GM21619 (cell line): ENCODE measurements at regions not wholly inside any gene's neighbourhood (a gene's known extent, or its start where the extent isn't known, plus 50 kb on each side); places are given as distances from the start of the nearest gene placed in this dataset.

Experiments
- ATAC-seq: cut with Tn5 transposase; IDR thresholded peaks from one replicate; pipeline ENCODE4 v1.9.1; 2021; ENCODE audit not compliant: unreplicated experiment

DNA sequence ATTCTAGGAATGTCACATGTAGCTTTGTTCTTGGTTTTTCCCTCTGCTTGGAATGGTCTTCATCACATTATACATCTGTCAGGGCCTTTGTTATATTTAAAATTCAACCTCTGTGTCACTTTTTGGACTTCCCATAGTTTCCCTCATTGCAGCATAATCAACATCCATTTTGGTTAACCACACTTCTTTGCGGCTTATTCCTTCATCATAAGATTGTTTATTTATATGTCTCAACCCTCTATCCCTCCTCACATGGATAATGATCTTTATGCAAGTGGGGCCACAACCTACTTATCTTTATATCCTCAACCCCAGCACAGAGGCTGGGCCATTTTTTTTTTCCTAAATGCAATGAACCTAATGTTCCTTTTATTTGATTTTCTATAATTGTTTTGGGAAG, 260.0 kb upstream of the THBS1 start:
- no peak for ATAC-seq

DNA sequence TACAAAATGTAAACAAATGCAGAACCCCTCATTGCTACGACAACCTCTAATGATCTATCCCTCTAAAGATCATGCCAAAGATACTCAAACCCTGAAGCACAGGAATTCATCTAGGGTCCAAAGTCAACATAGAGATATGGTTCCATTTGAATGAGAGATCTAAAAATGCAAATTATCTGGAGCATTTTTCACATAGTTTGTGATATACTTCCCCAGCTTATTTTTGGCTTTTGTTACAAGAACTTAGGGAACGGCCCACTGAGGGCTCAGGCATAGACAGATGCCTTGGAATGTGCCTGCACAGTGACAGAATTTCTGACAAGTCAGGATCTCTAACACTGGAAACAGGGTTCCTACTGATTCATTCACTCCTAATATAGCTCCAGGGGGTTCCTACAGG, 258.9 kb upstream of the THBS1 start:
- ATAC-seq, result no peak

DNA sequence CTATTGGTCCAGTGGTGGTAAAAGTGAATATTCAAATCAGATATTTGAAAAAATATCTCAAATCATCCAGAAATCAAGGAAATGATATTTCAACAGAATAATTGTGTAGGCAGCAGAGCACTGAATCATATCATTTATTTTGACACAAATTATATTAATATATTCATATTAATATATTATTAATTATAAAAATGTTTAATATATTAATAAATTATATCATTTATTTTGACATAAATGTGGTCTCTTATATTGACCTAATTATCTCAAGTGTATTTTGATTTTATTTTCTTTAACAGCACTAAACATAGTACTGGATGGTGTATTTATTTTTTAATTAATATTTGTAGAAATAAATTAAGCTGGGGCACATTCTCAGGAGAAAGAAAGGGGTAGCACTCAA, 257.7 kb upstream of the THBS1 start:
- no peak for ATAC-seq

DNA sequence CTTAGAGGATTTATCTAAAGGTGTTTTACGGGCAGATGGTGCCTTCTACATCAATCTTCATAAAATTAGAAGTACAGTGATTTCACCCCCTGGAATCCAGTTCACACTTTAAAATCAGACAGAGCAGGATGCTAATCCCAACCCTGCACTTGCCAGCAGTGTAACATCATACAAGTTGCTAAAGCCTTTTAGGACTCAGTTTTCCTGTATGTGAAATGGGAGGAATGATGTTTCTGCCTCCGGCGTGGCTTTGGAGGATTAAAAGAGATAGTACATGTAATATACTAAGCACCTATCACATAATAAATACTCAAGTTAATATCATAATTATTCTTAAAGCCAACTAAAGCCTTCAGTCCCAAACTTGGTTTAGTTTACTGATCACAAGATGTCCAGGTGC, 257.2 kb upstream of the THBS1 start:
- ATAC-seq, result no peak

DNA sequence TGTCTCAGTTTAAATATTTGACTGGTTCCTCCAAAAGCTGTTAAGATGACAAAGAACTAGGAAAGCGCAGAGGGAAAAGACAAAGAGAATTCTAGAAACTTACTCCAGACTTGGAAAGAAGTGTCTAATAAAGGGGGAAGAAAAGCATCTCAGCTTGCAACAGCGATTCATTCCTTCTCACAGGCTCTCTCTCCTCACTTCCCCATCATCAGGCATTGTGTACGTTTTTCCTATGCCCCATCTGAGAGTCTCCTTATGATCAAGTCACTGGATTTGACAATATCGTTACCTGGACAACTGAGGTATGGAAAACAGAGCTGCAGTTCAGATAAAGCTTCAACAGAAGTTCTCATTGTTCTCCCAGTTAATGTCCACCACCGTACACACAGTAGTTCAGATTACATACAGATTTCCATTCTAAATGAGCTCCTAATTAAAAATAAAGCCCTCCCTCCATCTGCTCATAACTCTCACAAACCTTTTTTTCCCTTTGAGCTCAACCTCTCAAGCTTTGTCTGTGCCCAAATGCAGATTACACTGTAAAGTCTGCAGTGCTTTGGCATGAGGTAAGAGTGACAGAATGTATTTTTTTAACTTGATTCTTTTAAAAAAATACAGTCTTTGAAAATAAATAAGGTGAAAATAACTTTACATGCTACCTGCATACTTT, 254.4 kb upstream of the THBS1 start:
- ATAC-seq, result no peak

DNA sequence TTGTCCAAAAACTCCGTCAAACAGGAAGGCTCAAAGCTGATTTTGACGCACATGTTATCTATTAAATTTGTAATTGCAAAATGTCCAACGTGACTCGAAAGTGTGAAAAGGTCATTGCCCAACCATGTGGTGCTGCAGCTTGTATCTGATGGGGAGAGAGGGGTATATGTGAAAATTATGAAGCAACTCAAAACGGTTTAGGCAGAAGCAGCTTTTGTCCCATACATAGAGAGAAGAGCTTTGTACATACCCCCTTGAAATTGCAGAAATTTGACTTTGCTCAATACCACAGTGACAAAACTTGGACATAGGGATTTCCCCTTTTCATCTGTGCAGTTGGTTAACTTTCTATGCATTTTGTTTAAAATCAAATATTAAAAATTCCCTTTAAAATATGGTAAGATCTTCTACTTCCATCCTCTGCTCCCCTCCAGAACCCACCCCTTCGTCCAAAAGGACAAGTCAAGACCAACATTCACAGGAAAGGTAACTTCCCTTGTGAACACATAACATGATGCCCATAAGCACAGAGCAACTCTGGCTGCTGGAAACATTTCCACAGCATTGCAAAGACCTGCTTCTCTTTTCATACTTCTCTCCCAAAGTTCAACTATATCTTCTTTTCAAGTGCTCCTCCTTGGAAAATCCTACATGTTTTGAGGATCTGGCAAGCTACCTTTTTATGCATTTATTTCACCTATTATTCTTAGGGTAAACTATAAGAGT, 253.7 kb upstream of the THBS1 start:
- no peak for ATAC-seq

DNA sequence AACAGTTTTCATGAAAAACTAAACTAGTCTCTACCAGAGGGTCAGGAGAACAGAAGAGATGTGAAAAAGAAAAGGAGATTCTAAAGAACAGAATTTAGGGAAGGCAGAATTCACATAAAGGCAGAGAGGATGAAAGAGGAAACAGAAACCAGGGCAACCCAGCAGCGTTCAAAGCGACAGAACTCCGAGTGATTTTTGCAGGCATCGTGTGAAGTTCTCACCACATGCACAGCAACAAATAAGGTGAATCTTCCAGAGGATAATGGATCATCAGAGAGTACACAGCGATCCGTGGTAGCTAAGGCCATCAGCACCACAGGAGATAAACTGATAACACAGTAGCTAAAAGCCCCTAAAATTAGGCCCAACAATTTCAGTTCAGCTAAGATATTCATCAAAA, 250.8 kb upstream of the THBS1 start:
- no peak for ATAC-seq

DNA sequence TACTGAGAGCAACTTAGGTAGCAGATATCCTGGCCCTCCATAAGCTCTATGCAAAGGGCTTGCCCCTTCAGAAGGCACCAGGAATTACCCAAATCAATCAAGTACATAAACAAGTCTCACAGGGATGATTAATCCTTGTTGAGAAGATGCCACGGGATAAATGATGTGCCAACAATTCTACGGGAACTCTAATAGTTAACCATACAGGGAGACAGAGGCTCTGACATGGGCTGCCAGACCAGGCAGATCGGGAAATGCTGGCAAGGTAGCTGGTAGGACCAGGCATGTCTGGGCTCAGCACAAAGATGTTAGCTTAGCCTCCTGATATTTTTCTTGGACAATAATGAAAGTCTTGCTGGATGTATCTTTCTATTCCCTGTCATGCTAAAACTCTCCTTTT, 249.3 kb upstream of the THBS1 start:
- no peak for ATAC-seq

DNA sequence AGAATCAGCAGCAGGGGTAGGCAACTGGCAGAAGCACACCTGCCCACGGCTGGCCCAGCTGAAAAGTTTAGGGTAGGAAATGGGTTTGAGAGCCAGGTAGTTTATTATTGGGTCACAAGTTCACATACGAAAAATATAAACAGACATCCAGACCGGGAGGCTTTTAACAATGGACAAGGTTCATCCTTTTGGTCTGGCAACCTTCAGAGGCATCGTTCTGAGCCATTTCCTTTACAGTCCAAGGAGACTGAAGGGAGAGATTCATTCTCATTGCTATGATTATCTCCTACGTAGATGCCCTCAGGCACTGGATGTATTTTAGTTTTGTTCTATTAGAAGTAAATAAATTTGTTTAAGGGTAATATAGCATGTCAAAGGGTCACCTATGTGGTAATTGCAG, 248.0 kb upstream of the THBS1 start:
- no peak for ATAC-seq

DNA sequence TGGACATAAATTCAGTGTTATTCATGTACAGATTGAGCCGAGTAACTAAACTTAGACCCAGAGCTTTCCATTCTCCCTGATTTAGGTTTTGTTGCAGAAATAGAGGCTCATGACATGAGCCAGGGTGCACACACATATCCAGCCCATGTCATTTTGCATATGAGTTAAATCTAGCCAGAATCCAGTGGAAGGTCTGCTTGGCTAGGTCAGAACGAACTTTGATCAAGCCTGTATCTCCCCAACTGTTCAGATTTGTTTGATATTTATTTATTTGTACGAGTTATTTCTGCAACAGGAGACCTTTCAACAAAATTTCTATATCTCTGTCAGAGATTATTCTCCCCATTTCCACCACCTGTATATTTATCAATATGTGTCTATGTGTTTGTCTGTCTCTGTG, 247.5 kb upstream of the THBS1 start:
- ATAC-seq, result no peak

DNA sequence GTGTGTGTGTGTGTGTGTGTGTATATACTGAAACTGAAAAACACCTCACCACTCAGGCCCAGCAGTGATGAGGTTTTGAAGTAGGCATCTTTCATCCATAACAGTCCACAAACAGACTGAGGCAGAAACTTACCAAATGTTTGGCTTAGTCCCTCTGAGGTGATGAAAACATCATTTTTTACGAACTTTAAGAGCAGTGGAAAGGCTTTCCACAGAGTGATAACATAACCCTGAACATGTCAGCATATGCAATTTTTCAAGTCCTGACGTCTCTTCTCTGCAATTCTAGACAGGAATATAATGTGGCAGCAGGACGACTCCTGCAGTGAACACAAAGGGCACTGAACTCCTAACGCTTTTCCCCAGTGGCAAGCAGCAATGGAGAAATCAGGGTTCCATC, 247.0 kb upstream of the THBS1 start:
- ATAC-seq, result no peak

DNA sequence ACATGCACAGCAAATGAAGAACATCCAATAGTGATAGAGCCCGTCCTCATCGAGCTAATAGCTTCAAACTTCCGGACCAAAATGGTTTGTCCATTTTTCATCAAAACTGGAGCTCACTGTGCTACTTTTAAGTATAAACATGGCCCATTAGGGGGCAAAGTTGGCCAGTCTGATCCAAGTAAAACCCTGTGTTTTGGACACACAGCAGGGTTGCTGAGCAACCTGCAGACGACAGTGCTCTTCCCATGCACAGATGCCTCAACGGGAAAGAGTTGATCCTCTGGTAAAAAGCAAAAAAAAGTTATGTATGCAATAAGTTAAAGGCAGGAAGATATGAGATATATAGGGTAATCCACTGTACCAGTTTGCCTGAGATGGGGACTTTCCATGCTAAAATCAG, 244.0 kb upstream of the THBS1 start:
- ATAC-seq, result no peak

DNA sequence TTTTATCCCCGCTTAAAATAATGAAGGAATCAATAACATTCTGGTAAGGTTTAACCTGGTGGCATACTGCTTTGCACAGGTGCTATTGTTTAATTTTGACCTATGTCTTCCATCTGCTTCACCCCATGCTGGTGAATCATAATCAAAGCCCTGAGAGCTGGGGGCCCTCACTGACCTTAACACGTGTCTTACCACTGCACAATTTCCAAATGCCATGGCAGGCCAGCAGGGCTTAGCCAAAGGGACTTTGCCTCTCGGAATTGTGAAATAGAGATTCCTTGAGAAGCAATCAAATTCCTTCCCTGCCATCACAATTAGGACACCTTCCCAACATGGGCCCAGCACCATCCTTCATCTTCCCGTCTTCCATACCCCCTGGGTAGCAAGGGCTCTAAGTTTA, 242.6 kb upstream of the THBS1 start:
- no peak for ATAC-seq

DNA sequence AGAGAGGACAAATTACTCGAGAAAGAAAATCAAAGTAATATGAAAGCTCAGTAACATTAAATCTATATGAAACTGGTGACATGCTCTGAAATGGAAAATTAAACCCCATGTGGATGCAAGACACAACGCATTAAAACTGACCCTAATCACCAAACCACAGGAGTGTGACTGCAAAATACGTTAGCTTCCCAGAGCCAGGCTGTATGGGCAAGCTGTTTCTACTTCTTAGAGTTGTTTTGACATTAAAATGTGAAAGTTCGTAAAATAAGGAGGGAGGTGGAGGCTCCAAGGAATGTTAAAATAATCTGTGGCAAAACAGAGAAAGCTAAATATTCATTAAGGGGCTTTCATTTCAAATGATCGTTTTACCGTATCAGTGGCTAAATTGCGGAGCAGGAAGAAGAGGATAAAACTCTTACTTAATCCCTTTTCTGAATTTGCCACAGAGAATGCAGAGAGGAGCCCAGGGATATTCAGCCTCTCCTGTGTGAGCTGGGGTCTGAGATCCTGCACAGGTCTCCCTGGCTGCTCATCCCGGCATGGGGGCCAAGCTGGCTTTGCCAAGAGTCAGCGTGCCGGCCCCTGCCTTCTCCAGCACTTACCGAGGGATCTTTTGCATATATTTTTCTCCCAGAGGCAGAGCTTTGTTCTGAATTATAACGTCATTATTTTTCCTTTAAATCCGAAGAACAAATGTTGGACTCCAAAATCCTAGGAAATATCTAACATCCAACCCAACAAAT, 239.8 kb upstream of the THBS1 start:
- no peak for ATAC-seq

DNA sequence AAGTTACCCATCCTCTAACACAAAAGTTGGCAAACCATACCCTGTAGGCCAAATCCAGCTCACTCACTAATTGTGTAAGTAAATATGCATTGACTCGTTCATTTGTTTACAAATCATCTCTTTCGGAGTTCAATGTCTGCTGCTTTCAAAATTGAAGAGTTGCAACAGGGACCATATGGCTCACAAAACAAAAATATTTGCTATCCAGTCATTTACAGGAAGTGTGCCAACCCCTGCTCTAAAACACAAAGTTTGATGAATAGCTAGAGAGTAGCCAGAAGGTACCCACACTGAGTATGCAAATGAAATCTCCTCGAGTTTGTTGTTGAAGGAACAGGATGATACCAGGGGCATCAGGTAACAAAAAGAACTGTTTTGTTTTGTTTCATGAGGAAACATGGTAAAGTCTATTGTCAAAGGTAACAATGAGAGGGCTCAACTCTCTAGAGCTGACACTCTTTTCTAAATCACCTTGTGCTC, 236.2 kb upstream of the THBS1 start:
- no peak for ATAC-seq

DNA sequence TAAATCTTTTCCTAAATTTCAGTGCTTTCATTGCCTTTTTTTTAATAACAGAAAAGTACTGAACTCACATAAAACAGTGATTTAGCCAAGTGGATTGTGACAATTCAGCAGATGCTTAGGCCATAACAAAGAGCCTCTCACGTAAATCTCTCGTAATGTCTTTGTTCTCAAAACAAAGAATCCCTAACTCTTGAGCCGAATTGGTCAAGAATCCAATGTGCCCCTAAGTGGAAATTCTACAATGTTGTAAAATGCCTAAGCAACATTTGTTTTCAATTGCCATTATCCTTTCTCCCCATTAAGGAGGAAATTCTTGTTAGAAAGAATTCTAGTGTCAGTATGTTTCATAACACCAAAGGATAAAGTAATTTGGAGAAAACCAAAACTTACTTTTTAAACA, 235.7 kb upstream of the THBS1 start:
- no peak for ATAC-seq

DNA sequence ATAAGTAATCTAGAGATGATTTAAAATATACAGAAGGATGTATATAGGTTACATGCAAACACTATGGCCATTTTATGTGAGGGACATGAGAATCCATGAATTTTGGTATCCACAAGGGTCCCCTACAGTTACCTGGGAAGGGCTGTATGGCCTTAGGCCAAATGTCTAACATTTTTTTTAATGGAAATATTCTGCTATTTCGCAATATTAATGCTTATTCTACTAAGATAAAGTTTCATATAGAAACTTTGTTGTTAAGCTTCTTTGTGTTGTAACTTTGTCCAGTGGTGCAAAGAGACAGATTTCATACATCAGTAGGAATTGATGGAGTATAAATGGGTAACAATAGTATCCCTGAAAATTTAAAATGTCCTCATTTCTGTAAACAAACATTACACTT, 233.4 kb upstream of the THBS1 start:
- no peak for ATAC-seq

DNA sequence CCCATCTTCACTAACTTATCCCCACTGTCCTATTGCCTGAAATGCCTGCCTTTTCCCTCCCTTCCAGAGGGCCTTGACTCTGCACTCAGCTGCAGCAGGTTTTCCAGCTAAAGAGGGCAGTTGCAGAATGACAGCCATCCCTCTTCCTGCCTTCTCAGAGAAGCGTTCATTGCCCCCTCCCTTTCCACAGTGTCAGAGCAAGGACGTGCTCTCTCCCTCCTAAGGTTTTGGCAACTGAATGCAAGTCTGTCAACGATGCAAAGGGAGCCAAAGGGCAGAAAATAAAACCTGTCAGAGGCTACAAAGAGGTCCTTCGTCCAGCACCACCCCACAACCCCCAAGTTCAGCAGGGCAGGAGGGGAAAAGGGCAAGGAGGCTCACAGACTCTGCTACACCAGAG, 230.1 kb upstream of the THBS1 start:
- ATAC-seq, result no peak

DNA sequence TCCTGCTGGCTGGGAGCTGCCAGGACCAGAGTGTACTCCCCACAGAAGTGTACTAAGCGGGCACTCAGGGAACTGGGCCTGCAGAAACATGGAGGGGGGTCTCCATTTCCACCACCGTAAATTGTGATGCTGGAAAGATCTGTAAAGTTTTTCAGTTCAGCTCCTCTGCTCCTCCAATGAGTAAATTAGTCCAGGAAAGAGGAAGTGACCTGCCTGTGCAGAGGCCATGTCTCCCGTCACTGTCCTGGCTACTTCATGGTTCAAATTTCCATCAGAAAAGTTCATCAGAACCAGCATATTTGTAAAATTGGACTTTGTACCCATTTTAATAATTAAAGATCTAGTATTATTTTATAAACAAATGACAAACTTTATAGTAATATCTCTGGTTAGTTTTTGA, 226.7 kb upstream of the THBS1 start:
- no peak for ATAC-seq

DNA sequence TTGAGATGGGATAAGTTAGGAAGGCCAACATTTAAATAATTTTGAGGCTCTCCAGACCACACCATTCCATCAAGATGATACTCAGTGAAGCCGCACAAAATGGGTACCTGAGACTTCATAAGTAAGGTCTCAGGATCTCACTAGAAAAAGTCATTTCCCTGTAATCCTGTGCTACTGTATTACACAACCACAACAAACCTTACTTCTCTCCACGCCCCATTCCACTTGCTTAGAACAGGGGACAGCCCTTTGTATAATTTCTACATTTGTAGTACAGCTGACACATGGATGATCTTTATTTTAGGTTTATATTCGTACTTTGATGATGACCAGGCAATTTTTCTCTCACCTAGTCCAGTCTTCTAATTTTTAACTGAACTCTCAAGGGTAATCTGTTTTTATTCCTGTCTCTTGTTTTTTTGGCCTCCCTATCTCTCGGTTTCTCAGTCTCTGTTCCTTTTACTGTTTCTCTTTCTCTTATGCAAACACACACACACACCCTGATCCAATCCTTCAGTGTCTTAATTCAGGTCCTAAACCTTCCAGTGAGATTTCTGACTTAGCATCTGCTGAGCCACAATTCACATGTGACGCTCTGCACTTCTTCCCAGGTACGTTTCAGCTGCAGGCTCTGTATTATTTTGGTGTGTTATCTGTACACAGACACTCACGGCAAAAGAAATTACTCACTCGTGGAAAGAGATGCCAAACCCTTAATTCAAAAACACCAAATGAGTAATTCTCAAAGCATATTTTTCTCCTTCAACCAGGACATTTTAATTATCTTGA, 223.2 kb upstream of the THBS1 start:
- no peak for ATAC-seq

DNA sequence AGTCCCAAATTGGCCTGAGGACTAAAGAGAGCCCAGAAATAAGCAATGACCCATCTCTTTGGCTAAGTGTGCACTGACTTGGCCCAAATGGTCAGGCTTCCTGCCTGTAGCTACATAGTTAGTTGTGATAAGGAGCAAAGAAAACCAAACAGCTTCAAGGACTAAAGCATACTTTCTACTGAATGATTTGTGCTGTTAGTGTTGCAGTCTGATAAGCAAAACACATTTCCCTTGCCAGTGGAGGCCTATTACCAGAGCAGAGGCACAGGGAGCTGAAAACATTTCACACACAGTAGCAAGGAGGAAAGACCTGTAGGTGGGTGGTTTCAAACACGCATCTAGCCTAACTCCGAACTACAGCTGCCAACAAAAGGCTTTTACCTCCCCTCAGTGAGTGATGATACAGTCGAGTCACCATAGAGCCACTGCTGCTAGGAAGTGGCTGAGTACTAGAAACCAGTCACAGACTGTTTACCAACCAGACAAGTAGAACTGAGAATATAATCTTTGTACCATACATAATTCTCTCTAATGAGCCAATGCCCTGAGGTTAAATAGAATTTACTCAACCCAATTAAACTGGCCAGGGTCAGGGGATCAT, 222.3 kb upstream of the THBS1 start:
- no peak for ATAC-seq
